Caco-2 (cell line): ENCODE measurements at regions not wholly inside any gene's neighbourhood (a gene's known extent, or its start where the extent isn't known, plus 50 kb on each side); places are given as distances from the start of the nearest gene placed in this dataset.

Experiments
- BruUV-seq: library from RNA; stranded (reverse); fragments of 400-500 nt; replicated peaks from 2 replicates; lab custom pipeline; 2021; lab: Mats Ljungman, UMichigan
- CTCF ChIA-PET: fragments of 300-600 bp; sonication (Branson Sonifier 250); formaldehyde crosslinking; loops from one replicate; lab custom pipeline; 2022; ENCODE audit warnings: antibody characterized with exemption; lab: Charles Lee
- POLR2A ChIA-PET: fragments of 300-600 bp; sonication (Branson Sonifier 250); formaldehyde crosslinking; loops from one replicate; lab custom pipeline; 2022; ENCODE audit warnings: antibody characterized with exemption; lab: Charles Lee
- DNase-seq, 2 experiments: peaks; one replicate each; pipeline versions ENCODE4 v3.0.0 to v3.0.0-alpha.2; 2020 to 2022
- H3K27me3 ChIP-seq: replicated peaks from 2 replicates; pipeline ENCODE4 v1.6.0; 2011; ENCODE audit warnings: low read length; ENCODE audit not compliant: control insufficient read depth, insufficient read depth
- H3K36me3 ChIP-seq: 2 replicates; pipeline ENCODE4 v1.5.1; 2011; ENCODE audit warnings: low read length; ENCODE audit not compliant: control insufficient read depth, insufficient read depth
- H3K4me1 ChIP-seq: fragments of 250-450 bp; sonication (Bioruptor Pico); 2 replicates; pipeline ENCODE4 v1.5.1; 2020; ENCODE audit warnings: mild to moderate bottlenecking
- H3K4me3 ChIP-seq: 2 replicates; pipeline ENCODE4 v1.5.1; 2011; ENCODE audit warnings: low read depth, mild to moderate bottlenecking, control low read depth, low read length
- H3K9me3 ChIP-seq: fragments of 250-450 bp; sonication (Bioruptor Pico); 2 replicates; pipeline ENCODE4 v1.5.1; 2020; ENCODE audit warnings: mild to moderate bottlenecking, moderate library complexity
- H3K27ac Mint-ChIP-seq: one replicate; pipeline ENCODE4 v1.8.0; 2022; ENCODE audit warnings: mixed read lengths; ENCODE audit not compliant: unreplicated experiment
- H3K27me3 Mint-ChIP-seq: one replicate; pipeline ENCODE4 v1.8.0; 2022; ENCODE audit warnings: mixed read lengths; ENCODE audit not compliant: insufficient read depth, unreplicated experiment
- H3K36me3 Mint-ChIP-seq: one replicate; pipeline ENCODE4 v1.8.0; 2022; ENCODE audit warnings: mild to moderate bottlenecking, mixed read lengths; ENCODE audit not compliant: insufficient read depth, unreplicated experiment
- H3K4me1 Mint-ChIP-seq: one replicate; pipeline ENCODE4 v1.8.0; 2022; ENCODE audit warnings: low read depth, mixed read lengths; ENCODE audit not compliant: unreplicated experiment
- H3K4me3 Mint-ChIP-seq: one replicate; pipeline ENCODE4 v1.8.0; 2022; ENCODE audit warnings: mild to moderate bottlenecking, moderate library complexity, mixed read lengths; ENCODE audit not compliant: unreplicated experiment
- H3K9me3 Mint-ChIP-seq: one replicate; pipeline ENCODE4 v1.8.0; 2022; ENCODE audit warnings: mixed read lengths; ENCODE audit not compliant: unreplicated experiment
- intact Hi-C: fragments of 100-400 bp; cut with micrococcal nuclease; formaldehyde crosslinking; loops from one replicate; pipeline ENCODE4 v1.10.0; 2022; ENCODE audit not compliant: unreplicated experiment
- TF ChIP-seq, protein P1 (sequence below), 2 experiments: fragments of 200-600 bp in 1 of 2; IDR thresholded peaks; 1 replicate in 1 of 2; 2 replicates in 1 of 2; pipeline versions ENCODE4 v1.5.1 to v1.8.0; 2011 to 2022; ENCODE audit warnings: antibody characterized with exemption in 1 of 2, control low read depth in 1 of 2, inconsistent platforms in 1 of 2, low read depth in 1 of 2, low read length in 1 of 2, mild to moderate bottlenecking in 1 of 2, moderate library complexity in 1 of 2; ENCODE audit not compliant: insufficient read depth in 1 of 2, severe bottlenecking in 1 of 2, unreplicated experiment in 1 of 2

DNA sequence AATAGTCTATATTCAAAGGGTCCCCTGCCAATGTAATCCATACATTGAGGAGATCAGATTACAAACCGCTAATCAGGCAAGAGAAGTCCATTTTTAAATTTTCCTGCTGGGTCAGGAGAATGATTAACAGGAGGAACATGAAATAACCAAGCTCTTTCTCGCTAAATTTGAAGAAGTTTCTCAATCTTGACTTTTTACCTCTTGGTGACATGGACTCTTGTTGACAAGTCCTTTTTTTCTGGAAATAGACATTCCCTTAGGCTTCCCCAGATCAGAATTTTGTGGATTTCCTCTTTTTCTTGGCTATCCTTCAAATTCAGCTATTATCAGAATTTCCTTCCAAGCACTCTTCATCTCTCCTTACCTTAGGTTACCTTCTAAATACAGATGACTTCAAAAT lies 153.0 kb upstream of the LRATD1 start:
- intact Hi-C loops, result no loop called here
- ChIA-PET CTCF (no interaction called here), POLR2A (no interaction called here)
- no peaks in the 10 kb centered on the region for H3K36me3 ChIP-seq
- no peak overlapping the region for H3K27ac Mint-ChIP-seq
- H3K27me3 ChIP-seq, result no peaks in the 10 kb centered on the region
- no TSS peak for BruUV-seq
- H3K4me3 ChIP-seq, result no peak overlapping the region
- TF ChIP-seq, protein P1, sequence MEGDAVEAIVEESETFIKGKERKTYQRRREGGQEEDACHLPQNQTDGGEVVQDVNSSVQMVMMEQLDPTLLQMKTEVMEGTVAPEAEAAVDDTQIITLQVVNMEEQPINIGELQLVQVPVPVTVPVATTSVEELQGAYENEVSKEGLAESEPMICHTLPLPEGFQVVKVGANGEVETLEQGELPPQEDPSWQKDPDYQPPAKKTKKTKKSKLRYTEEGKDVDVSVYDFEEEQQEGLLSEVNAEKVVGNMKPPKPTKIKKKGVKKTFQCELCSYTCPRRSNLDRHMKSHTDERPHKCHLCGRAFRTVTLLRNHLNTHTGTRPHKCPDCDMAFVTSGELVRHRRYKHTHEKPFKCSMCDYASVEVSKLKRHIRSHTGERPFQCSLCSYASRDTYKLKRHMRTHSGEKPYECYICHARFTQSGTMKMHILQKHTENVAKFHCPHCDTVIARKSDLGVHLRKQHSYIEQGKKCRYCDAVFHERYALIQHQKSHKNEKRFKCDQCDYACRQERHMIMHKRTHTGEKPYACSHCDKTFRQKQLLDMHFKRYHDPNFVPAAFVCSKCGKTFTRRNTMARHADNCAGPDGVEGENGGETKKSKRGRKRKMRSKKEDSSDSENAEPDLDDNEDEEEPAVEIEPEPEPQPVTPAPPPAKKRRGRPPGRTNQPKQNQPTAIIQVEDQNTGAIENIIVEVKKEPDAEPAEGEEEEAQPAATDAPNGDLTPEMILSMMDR (IDR thresholded peaks at IDR 0.05; ENCODE audit: insufficient read depth in 1 of 2, low read depth in 1 of 2, low read length in 1 of 2, severe bottlenecking in 1 of 2, unreplicated experiment in 1 of 2), result no peak
- no peaks in the 10 kb centered on the region for H3K36me3 Mint-ChIP-seq
- H3K27me3 Mint-ChIP-seq, result no peaks in the 10 kb centered on the region
- DNase-seq, result no peak
- H3K4me3 Mint-ChIP-seq, result no peak overlapping the region
- H3K4me1 Mint-ChIP-seq, result no peaks in the 10 kb centered on the region
- no peaks in the 10 kb centered on the region for H3K4me1 ChIP-seq
- no peaks in the 10 kb centered on the region for H3K9me3 ChIP-seq
- no peaks in the 10 kb centered on the region for H3K9me3 Mint-ChIP-seq

DNA sequence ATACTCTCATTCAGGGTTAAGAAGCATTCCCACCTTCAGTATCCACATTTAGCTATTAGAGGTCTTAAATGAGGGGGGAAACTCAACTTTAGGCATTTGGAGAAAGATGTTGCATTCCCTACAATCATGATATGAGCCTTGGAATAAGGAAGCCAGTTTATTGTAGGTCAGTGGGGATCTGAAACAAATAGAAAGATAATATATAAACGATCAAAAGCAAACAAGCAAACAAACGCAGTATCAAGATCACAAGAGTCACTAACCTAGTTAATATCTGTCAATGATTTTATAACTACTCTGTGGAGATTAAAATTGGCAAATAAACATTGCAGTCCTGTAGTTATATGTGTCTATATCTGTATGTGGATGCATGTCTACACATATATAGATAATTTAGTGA lies 152.4 kb upstream of the LRATD1 start:
- Mint-ChIP-seq H3K27me3 (no peaks in the 10 kb centered on the region), H3K36me3 (no peaks in the 10 kb centered on the region), H3K27ac (no peak overlapping the region), H3K9me3 (no peaks in the 10 kb centered on the region), H3K4me1 (no peaks in the 10 kb centered on the region), H3K4me3 (no peak overlapping the region)
- Histone ChIP-seq H3K9me3 (no peaks in the 10 kb centered on the region), H3K4me1 (no peaks in the 10 kb centered on the region), H3K4me3 (no peak overlapping the region), H3K27me3 (no peaks in the 10 kb centered on the region), H3K36me3 (no peaks in the 10 kb centered on the region)
- DNase-seq, result no peak
- ChIA-PET CTCF (no interaction called here), POLR2A (no interaction called here)
- TF ChIP-seq, protein P1 (IDR thresholded peaks at IDR 0.05; ENCODE audit: insufficient read depth in 1 of 2, low read depth in 1 of 2, low read length in 1 of 2, severe bottlenecking in 1 of 2, unreplicated experiment in 1 of 2), result no peak
- intact Hi-C loops, result no loop called here
- BruUV-seq, result no TSS peak

DNA sequence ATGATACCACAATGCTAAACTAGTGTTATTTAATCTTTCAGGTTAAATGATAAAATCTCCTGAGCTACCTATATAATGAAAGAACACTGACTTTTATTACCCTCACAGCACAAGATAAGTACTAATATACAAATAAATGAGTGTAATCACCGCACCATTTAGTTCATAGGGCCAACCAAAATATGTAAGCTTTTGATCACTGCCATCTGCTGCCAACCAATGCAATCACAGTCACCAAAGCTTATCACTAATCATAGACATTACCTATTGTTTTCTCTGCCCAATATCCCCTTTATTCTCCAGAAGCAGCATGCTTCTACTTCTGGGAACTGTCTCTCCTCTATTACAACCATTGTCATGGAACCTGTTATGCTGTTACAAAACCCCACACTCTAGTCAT lies 151.6 kb upstream of the LRATD1 start:
- no peaks in the 10 kb centered on the region for H3K9me3 Mint-ChIP-seq
- Histone ChIP-seq H3K27me3 (no peaks in the 10 kb centered on the region), H3K36me3 (no peaks in the 10 kb centered on the region), H3K4me1 (no peaks in the 10 kb centered on the region), H3K9me3 (no peaks in the 10 kb centered on the region), H3K4me3 (no peak overlapping the region)
- no peak for DNase-seq
- TF ChIP-seq, protein P1 (IDR thresholded peaks at IDR 0.05; ENCODE audit: insufficient read depth in 1 of 2, low read depth in 1 of 2, low read length in 1 of 2, severe bottlenecking in 1 of 2, unreplicated experiment in 1 of 2), result no peak
- no peak overlapping the region for H3K27ac Mint-ChIP-seq
- POLR2A ChIA-PET, result no interaction called here
- H3K36me3 Mint-ChIP-seq, result no peaks in the 10 kb centered on the region
- H3K4me1 Mint-ChIP-seq, result no peaks in the 10 kb centered on the region
- no peaks in the 10 kb centered on the region for H3K27me3 Mint-ChIP-seq
- no peak overlapping the region for H3K4me3 Mint-ChIP-seq
- CTCF ChIA-PET, result no interaction called here
- intact Hi-C loops, result no loop called here
- no TSS peak for BruUV-seq
